GM19455 (cell line): ENCODE measurements at regions not wholly inside any gene's neighbourhood (a gene's known extent, or its start where the extent isn't known, plus 50 kb on each side); places are given as distances from the start of the nearest gene placed in this dataset.

Experiments used
- ATAC-seq: cut with Tn5 transposase; IDR thresholded peaks from one replicate; pipeline ENCODE4 v1.9.1; 2021; ENCODE audit not compliant: unreplicated experiment

DNA sequence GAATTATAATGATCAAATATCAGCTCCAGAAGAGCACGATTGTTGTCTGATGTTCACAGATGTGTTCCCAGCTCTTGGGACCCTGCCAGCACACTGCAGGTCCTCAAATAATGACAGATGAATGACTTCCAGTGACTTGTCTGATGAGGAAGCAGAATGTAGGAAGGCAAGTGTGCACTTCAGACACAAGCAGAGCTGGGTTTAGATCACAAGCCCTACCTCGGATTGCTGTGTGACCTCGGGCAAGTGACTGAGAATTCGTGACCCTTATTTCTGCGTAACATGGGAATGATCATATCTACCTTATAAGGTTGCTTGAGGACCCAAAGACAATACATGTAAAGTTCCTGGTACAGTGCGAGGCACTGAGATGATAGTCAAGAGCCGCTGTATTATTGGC, 182.2 kb downstream of the ABCC12 start:
- ATAC-seq, result no peak

DNA sequence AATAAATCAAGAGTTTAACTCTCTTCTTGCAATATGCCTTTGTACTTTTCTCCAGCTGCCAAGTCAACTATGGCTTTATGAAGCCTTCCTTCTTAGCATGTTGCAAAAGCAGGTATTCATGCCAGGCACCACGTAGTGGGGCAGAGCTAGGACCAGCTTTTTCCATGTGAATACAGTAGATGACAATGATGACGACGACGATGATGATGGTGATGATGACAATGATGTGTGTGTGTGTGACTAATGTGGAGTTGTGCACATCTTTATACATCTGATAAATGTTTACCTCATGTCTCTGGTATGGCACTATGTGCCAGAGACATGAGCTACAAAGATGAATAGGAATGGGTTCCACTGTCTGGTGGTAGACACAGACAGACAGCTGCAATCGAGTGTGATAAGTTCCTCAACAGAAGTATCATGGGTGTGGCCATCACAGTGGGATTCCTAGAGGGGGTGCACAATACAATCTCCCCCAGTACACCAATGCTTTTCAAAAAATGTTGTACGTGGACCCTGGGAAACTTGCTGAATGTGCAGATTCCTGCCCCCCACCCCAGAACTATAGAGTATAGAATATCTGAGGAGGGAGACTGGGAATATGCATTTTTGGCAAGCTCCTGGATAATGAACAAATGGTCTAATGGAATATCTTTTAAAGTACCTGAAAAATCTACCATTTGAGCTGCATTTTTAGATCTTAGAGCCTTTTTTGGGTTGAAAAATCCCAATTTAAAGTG, 183.4 kb downstream of the ABCC12 start:
- ATAC-seq, result no peak

DNA sequence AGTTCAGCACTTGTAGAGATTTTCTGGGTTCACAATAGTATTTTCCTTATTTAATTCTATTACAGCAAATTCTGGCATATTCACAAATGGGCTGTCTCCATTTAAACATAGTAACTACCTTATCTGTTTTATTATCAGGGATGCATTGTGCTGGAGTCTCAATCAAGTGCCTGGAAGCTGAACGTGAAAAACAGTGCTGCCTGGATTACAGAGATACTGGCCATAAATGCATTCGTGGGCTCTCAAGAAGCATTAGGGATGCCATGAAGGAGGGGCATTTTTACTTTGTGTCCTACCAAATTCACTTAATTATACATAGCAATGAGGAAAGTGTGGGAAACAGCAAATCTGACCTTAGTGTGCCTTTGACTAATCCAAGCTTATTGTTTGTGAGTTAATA, 184.6 kb downstream of the ABCC12 start:
- no peak for ATAC-seq

DNA sequence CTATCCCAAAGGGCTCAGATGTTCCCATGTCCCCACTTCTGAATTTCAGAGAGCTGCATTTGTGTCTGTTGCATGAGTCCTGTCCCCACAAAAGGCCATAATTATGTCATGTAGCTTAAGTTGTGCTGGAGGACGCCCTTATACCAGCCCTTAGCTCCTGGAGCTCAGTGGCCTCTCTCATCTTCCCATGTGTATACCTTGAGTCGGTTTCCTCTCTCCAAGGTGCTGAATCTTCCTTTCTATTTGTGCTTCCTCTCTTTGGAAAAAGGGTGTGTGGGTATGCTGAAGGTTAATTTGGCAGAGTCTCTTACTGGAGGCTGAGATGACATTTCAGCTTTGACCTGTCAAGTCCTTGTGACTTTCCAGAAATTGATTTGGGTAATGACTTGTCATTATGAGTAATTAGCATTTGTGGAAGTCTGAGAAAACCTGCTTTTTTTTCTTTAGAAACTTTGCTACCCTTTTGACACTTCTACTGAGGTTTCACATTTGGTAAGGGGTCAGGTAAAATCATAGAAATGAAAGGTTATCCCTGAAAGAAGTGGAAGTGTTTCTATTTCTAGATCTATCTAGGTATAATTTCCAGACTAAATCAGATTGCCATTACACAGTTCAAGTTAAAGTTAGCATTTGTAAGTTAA, 185.4 kb downstream of the ABCC12 start:
- ATAC-seq, result no peak

DNA sequence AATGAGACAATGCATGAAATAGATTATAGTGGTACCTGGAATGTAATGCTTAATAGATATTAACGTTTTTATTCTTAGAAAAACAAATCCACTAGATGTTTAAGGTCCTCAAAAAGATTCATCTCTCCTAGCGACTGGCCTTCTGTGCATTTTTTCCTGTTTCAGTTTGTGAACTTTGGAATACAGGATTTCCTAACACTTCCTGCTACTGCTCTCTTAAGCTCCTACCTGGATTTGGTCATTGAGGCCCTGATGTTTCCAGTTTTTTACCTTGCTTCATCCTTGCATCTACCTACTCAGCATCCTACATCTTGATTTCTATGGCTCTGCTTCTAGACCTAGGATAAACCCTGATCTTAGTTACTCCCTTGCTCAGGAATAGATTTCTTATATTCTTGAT, 188.4 kb downstream of the ABCC12 start:
- ATAC-seq, result no peak

DNA sequence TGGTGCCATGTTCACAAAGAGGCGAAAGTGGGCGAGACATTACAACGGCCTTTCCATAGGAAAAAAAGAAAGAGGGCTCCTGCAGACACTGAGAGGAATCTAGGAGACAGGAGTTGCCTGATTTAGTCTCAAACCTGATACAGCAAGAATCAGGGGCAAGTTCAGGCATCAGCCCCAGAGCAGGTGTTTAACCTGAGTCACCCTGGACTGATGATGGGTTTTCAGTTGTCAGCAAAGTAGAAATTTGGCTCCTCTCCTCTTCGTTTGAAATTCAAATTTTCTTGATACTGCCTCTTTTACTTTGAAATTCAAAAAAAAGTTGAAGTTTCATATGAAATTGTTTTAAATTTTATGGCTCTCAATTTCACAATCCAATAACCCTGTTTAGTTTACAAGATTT, 189.5 kb downstream of the ABCC12 start:
- ATAC-seq, result no peak

DNA sequence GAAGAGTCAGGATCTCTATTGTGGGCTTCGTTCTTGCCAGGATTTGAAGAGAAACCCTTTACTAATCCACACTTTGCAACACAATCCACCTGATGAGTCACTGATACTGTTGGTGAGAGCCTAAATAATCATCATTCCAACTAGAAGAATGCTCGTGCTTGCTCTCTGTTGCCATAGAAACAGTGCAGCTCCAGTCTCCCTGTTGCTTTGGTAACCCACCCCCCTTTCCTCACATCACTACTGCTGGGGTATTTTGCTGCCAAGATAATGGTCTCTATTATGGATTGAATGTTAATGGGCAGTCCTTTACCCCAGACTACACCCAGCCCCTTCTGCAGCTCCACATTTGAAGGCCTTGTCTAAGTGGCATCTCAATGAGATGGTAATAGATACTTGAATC, 190.4 kb downstream of the ABCC12 start:
- no peak for ATAC-seq

DNA sequence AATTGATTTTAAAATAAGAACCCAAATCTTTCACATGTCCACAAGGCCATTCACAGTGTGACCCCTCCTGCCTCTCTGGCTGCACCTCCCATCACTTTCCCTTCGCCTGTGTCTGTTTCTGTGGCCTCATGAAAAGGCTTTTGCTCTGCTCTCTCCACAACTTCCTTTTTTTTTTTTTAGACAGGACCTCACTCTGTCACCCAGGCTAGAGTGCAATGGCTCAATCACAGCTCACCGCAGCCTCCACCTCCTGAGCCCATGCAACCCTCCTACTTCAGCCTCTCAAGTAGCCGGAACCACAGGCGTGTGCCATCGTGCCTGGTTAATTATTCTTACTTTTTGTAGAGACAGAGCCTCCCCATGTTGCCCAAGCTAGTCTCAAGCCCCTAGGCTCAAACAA, 197.1 kb downstream of the ABCC12 start:
- ATAC-seq, result no peak

DNA sequence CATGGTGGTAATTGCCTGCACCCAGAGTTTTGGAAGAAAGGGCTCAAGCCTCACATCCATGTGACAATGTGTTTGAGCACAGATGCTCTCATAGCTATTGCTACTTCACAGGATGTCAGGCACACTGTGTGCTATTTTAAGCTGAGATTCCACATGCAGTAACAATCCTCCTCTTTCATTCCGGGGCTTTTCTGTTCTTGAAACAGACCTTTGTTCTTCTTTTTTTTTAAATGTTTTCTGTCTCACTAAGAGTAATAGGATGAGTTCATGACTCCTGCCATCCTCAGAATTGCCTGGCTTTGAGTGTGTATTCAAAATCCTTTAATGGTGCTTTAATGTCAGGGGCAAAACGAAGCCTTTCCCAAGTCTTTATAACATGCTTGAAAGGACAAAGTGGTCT, 198.9 kb downstream of the ABCC12 start:
- no peak for ATAC-seq

DNA sequence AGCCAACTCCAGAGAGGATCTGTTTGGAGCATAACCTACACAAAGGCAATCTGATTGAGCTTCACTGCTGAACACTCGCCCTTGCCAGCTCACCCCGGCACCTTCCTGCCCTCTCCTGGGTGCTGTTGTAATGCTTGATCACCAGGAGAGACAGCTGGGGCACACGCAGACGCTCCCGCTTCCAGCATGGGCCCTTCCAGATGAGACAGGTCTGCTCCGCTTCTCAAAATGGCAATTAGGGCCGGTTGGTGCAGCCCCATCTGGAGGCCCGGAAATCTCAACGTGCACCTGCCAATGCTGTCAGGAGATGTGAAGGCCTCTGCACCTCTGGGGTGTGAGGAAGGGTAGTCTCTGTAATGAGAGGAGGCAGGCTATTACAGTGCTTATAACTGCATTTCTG, 206.1 kb downstream of the ABCC12 start:
- no peak for ATAC-seq

DNA sequence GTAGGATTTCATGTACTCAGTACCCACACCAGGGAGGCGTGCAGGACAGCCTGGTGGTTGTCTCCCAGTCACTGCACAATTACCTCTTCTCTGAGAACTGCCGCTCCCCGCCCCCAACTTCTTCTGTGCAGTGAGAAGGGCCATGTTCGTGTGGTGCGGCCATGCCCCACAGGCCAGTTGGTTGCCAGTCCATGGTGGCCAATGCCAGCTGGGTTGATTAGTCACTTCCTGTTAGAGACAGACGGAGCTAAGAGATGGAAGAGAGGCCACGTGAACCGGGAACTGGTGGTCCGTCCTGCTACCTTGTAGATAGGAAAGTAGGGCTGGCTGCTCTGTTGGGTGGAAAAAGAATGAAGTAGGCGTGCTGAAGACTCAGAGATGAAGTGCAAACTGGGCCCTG, 206.5 kb downstream of the ABCC12 start:
- no peak for ATAC-seq

DNA sequence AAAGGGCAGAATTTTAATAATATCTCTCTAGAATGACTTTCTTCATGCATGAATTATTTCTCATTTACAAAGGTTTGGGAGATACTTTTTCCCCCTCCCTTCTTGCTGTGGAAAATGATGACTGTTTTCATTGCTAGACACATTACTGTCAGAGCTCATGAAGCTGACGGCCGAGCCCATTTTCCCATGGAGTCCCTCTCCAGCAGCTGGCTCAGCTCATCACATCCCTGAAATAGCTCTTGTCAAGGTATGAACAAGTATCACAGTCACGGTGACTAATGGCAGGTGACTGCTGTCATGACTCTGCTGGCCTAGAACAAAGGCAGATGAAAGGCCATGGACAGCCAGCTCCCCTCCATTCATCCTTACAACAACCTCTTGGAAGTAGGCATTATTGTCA, 208.1 kb downstream of the ABCC12 start:
- no peak for ATAC-seq

DNA sequence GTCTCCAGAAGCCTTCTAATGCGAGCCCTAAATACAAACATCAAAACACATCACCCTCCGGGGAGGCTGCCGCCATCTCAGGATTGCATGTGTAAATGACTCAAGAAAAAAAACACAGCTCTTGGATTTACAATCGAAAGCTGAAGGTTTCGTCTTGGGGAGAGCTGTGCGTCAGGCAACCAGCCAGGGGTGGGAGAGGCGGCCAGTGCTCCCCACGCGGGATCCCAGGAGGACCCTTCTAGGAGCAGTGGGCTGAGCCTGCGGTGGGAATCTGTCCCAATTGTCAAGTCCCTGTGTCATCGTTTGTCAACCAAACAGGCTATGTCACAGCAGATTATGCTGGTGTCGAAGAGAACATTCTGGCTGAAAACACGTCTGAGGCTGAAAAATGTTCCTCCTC, 209.7 kb downstream of the ABCC12 start:
- no peak for ATAC-seq

DNA sequence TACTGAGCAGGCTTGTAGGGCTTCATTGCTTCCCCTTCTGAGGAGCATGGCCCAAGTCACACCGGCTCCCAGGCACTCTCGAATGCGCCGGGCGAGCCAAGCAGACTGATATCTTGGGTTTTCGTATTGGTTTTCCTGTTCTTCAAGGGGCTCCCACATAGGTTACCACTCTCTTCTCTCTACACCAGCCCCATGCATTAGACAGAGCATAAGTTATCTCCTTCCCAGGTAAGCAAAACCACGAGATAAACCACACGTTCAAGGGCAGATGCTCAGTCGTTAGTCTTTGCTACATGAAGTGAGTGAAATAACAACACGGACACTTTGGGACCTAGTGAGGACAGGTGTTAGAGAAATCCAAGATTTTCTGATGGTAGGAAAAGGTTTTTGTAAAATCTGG, 211.2 kb downstream of the ABCC12 start:
- ATAC-seq, result no peak

DNA sequence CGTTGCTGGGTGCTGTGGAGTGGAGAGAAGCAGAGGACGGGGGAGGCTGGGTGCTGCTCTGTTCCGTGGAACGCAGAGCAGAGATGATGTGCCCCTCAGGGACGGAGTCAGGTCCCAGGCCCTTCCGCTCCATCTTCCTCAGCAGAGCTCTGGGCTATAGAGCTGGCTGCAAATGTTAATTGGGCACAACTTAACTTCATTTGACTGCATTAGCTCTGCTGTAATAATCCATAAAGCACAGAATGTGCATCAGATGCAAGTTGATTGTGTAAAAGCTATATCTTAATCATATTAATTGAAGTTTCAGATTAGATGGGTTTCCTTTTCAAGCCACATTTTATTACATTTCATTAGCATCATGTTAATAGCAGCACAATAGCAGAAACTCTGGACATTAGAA, 212.6 kb downstream of the ABCC12 start:
- no peak for ATAC-seq

DNA sequence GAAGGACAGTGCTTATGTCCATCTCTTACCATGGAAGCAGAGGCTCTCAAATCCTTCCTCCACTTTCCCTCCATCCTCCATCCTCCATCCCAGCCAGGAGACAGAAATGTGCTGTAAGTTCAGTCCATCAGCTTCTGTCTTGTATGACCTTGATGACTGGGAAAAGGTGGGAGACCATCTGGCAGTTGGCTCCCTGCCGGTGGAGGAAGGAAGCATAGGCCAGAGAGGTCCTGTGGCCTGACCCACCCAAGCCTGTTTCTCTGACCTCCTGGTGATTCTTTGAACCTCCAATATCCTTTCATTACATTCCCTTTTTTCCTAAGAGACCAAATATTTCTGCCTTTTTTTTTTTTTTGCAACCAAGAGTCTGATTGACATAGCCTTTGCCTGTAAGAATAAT, 215.3 kb downstream of the ABCC12 start:
- ATAC-seq, result no peak

DNA sequence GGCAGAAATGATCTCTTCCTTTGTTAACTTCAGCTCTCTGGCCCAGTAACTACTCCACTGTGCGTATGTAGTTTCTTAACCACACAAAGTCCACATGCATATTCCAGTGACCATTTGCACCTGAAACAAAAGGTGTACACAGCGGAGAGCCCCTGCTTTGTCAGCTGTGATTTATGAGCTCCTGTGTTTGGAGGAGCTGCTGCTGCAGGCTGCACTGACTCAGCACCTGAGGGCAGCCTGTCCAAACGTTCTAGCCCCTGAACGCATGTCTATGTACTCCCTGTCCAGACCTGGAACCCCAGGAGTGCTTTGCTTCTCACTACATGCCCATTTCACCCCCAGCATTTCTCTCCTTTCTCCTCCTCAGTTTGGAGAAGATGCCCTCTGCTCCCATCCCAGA, 216.1 kb downstream of the ABCC12 start:
- no peak for ATAC-seq

DNA sequence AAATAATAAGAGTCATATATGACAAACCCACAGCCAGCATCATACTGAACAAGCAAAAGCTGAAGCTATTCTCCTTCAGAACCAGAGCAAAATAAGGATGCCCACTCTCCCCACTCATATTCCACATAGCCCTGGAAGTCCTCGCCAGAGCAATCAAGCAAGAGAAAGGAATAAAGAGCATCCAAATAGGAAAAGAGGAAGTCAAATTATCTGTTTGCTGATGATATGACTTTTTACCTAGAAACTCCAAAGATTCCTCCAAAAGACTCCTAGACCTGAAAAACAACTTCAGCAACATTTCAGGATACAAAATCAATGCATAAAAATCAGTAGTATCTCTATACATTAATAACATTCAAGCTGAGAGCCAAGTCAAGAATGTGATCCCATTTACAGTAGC, 217.5 kb downstream of the ABCC12 start:
- no peak for ATAC-seq

DNA sequence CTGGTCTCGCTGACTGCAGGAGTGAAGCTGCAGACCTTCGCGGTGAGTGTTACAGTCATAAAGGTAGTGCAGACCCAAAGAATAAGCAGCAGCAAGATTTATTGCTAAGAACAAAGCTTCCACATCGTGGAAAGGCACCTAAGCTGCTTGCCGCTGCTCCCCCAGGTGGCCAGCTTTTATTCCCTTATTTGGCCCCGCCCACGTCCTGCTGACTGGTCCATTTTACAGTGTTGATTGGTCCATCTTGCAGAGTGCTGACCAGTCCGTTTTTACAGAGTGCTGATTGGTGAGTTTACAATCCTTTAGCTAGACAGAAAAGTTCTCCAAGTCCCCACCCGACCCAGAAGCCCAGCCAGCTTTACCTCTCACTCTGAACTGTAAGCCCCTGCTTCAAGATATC, 227.8 kb downstream of the ABCC12 start:
- ATAC-seq, result no peak

DNA sequence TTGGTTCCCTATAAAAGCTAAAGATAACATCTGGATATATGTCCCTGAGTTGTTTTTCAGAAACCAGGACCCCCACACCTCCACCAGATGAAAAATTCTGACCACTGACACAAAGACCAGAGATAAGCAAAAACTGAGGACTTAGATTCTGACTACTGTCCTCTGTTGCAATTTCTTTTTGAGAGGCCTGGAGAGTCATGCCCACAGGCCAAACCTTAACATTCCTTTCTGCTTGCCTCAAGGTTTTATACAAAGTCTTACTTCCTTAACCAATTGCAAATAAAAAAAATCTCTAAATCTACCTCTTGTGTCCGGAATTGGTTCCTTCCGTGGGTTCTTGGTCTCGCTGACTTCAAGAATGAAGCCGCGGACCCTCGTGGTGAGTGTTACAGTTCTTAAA, 228.5 kb downstream of the ABCC12 start:
- ATAC-seq, result no peak

DNA sequence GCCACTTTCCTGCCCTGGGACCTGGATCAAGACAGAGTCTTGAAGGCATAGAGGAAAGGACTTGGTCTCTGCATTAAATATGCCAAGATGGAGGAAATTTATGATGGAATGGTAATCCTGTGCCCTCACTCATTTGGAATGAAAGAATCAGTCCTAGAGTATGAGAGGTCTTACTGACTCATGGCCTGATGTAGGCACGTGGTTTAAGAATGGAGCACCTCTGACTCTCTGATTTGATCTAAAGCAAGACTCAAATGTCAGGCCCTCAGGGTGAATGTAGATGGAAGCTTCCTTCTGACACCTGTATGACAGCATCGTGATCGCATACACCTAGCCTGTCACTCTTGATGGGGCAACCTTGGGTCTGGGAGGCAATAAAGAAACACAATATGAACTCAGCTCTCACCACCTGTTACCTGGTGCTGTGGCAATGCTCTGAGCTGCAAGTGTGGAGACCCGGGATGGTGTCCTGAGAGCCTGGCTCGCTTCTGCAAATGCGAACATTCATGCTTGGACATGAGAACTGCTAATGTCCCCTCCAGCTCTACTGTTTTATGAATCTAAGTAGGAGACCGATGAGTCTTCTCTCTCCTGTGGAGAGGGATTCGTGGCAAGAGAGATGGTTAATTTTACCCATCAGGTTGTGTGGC, 229.9 kb downstream of the ABCC12 start:
- ATAC-seq, result no peak

DNA sequence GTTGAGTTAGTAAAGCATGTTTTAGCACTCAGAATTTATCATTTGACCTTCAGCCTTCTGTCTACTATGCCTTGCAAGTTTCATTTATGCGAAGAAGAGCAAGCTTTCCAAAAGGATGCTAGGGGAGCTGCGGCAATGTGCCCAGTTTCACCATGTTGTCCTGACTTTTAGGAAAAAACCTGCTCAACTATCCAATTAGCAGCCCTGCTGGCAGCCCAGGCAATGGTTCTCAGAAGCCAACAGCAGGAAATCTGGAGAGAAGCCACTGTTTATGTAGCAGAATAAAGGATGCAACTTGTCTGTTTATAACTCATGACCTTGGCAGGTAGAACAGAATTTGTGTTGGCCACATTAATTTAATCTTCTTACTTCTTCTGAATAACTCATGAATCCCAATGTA, 230.8 kb downstream of the ABCC12 start:
- ATAC-seq, result no peak

DNA sequence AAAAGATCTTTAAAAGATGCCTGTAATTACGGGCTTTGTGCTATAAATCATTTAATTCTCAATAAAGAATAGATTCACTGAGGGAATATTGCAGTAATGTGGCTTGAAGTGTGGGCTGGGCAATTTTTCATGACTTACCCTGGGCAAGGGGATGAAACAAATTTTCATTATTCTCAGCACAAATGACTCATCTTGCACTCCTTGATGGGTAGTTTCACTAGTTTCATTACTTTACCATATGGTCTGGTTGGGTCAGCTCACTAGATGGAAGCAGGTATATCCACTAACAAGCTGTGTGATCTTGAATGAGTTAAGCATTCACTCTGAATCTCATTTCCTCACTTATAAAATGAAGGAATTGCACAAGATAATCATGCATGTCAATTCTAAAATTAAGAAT, 234.3 kb downstream of the ABCC12 start:
- no peak for ATAC-seq
